ENCODE measurements at regions not wholly inside any gene's neighbourhood (a gene's known extent, or its start where the extent isn't known, plus 50 kb on each side); places are given as distances from the start of the nearest gene placed in this dataset.
"Not testable (repeated sequence)": the region's sequence is repeated elsewhere in the genome, so short reads cannot be mapped to it uniquely, and the experiment has no call there.

DNA sequence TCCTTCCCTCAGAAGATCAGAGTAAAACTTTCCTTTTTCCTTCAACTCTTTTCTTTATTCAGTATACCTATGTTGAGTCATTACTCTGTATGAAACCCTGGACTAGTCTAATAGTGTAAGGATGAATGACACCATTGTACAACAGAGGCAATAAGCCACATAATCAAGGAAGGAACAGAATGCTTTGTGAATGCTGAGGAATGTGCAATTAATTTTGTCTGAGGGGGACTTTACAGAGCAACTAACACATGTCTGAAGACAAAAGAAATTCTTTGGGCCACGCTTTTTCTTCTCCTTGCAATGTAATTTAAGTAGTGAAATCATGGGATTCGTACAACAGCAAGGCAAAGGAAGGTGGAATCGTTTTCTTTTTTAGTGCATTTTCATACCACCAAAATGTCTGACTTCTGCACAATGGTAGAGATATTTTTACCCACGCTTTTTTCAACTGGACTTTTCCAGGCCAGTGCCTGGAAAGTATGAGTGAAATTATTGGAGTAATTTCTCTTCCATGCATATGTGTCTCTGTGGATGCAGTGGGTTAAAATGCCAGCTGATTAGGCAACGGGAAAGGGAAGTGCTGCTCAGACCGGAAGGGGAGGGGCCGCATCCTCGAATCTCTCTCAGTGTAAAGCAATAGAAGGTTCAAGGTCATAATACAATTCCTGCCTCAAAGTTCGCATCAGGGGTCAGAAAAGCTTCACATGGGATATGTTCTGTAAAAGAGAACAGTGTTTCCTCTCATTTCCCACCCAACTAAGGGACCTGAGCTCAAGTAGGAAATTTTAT, 89.9 kb upstream of the MTHFD1L start:
- DNase-seq: no peak

GRCh38 chr6:150777736-150778135, 87.8 kb upstream of the MTHFD1L start:
- DNase-seq: no peak

DNA sequence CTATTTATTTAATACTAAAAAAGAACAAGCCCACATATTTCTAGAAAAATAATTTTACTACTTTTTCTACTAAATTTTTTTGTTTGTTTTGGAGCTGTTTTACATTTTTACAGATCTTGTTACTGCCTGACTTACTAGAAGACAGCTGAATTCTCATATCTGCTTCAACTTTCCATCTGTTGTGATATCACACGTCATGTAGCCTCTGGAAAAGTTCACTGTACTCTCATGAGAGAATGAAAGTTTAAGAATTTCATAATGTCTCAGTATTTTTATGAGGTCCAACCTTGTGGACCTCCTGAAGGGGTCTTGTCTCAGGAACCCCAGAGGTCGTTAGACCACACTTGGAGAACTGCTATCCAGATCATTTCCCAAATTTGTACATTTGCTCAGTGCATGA, 81.7 kb upstream of the MTHFD1L start:
- DNase-seq: no peak

DNA sequence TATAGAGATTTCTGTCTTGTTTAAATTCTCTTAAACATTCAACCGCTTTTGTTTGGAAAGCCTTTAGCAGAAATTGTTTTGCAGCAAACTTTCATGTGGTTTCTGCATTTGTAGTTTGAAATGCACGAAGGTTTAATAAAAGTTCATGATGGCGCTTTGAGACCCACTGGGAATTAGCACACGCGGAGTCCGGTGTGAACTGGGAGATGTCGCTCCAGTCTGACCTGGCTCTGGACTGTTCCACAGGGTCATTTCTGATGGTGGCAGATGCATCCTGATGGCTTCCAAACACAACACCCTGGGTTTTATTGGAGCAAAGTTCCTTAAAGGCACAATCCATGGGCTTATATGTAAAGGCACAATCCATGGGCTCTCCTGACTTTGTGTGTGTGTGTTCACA, 78.1 kb upstream of the MTHFD1L start:
- DNase-seq: no peak

GRCh38 chr6:150788089-150788488, 77.4 kb upstream of the MTHFD1L start:
- DNase-seq: no peak

DNA sequence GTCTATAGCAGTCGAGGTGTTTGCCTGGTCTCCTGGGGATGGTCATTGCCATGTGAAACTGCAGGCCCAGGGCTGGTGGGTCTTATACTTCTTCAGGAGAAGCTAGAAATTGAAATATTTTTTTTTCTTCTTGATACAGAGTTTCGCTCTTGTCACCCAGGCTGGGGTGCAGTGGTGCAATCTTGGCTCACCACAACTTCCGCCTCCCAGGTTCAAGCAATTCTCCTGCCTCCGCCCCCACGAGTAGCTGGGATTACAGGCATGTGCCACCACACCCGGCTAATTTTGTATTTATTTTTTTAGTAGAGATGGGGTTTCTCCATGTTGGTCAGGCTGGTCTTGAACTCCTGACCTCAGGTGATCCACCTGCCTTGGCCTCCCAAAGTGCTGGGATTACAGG, 75.6 kb upstream of the MTHFD1L start:
- not testable (repeated sequence) for DNase-seq

- DNase-seq: no peak
Measured at GRCh38 chr6:150791717-150792116, 73.8 kb upstream of the MTHFD1L start.

DNA sequence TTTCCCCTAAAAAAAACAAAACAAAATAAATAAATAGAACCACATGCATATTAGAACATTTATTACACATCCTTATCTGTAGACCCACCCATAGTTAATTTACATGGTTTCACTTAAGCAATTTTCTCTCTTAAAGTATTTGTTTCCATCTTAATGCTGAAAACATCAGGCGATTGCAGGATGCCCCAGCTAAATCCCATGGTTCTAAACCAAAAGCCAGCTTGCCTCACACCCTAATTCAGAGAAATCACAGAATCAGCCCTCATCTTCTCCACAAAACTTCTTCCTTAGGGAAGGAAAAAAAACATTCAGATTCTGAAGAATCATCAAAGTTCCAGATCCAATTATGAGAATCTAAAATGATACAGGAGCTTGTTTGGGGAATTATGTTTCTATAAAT, 67.6 kb upstream of the MTHFD1L start:
- DNase-seq: no peak

DNA sequence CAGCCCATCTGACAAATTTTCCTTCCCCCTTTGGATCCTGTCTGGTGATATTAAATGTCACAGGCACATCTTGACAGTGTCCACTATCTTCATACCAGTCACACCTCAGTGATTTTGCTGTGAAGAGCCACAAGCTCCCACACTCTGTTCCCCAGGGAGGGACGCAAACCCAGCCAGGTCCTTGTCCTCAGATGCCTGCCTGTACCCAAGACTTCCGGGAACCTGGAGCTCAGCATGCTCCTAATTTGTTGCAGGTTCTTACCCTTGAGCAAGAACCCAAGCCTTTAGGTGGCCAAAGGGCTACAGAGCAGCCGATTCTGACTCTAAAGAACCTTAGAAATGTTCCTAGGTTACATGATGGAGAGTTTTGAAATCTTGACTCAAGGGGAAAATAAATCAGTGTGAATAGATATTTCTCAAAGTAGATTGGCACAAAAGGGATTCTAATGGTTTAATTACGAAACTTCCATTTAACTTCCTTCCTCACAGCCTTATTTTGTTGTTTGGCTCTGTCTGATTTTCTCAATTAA, 66.2 kb upstream of the MTHFD1L start:
- DNase-seq: no peak

DNA sequence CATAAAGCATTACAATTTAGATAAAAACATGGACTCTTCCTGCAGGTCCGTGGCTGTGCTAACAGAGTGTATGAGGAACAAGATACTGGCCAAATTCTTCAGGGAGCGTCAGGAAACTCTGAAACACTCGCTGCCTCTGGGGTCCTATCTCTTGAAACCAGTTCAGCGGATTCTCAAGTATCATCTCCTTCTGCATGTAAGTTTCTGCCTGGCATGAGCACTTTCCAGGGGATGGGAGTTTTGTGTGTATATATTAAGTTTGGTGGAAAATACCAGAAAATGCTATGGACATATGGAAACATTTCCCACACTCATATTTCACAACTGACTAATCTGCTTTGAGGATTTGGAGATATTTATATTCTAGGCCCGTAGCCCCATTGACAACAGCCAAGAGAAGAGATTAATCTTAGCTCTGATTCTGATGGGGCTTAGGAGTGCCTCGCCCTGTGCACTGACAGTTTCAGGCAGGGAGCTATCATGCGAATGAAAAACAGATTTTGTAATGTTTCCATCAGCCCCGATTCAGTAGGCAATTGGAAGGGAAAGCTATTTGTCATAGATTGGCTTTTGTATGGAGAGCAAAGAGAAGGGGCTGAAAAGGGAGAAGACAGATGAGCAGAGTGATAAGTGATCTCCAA, 64.7 kb upstream of the MTHFD1L start:
- no peak for DNase-seq

DNA sequence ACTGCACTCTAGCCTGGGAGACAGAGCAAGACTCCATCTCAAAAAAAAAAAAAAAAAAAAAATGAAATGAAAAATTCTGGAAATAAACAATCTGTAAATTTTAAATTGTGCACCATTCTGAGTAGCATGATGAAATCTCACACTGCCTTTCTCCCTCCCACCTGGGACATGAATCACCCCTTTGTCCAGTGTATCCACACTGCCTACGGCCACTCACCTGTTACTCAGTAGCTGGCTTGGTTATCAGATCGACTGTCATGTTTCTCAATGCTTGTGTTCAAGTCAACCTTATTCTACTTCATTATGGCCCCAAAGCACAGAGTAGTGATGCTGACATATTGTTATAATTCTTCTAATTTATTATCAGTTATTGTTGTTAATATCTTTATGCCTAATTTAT, 58.7 kb upstream of the MTHFD1L start:
- DNase-seq: no peak

GRCh38 chr6:150813319-150813992, 52.0 kb upstream of the MTHFD1L start:
- DNase-seq: peak in 1 of 2 donors; percentile 2

DNA sequence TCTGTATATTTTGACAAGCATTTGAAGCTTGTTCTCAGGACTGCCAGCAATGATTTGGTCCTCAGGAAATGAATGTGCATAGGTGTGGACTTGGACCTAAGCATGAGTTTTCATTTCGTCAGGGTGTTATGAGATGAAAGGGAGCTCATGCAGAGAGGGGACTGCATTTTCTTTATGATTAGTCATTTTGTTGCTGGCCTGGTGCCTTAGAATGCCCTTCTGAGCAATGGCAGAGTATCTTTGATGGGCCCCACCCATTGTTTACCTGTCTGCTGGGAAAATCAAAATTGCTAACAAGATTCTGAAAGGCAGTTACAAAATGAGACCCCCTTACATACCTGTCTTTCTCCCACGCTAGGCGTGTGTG, 51.5 kb upstream of the MTHFD1L start:
- DNase-seq: no peak
